Neural progenitor cell (in vitro differentiated cells): ENCODE measurements at regions not wholly inside any gene's neighbourhood (a gene's known extent, or its start where the extent isn't known, plus 50 kb on each side); places are given as distances from the start of the nearest gene placed in this dataset.

Experiments used
- EZH2 ChIP-seq: fragments of 200-600 bp; sonication (generic); IDR thresholded peaks from 2 replicates; pipeline ENCODE4 v1.6.1; 2017; ENCODE audit warnings: antibody characterized with exemption, mild to moderate bottlenecking, moderate library complexity
- TF ChIP-seq, protein P1 (sequence below): fragments of 200-600 bp; sonication (generic); IDR thresholded peaks from 2 replicates; pipeline ENCODE4 v1.5.1; 2017; ENCODE audit warnings: antibody characterized with exemption, mild to moderate bottlenecking

DNA sequence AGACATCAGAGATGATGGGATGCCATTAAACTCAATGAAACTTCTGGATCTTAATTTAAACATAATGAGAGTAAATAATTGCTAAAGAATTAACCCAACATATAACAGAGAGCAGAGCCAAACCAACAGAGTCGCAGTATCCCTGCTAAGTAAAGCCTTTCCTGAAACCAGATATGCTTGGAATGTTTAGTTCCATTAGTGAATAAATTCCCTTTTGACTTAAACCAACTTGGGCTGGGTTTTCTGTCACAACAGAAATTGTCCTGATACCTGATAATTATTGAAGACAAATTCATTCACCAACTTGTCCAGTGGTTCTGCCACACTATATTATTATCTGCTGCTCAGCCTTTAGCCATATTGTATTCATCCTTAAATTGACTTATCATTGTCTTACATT lies 286.7 kb downstream of the FZD1 start:
- no peak for TF ChIP-seq EZH2
- TF ChIP-seq, protein P1, sequence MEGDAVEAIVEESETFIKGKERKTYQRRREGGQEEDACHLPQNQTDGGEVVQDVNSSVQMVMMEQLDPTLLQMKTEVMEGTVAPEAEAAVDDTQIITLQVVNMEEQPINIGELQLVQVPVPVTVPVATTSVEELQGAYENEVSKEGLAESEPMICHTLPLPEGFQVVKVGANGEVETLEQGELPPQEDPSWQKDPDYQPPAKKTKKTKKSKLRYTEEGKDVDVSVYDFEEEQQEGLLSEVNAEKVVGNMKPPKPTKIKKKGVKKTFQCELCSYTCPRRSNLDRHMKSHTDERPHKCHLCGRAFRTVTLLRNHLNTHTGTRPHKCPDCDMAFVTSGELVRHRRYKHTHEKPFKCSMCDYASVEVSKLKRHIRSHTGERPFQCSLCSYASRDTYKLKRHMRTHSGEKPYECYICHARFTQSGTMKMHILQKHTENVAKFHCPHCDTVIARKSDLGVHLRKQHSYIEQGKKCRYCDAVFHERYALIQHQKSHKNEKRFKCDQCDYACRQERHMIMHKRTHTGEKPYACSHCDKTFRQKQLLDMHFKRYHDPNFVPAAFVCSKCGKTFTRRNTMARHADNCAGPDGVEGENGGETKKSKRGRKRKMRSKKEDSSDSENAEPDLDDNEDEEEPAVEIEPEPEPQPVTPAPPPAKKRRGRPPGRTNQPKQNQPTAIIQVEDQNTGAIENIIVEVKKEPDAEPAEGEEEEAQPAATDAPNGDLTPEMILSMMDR: no peak
